ENCODE measurements at regions not wholly inside any gene's neighbourhood (a gene's known extent, or its start where the extent isn't known, plus 50 kb on each side); places are given as distances from the start of the nearest gene placed in this dataset.

DNA sequence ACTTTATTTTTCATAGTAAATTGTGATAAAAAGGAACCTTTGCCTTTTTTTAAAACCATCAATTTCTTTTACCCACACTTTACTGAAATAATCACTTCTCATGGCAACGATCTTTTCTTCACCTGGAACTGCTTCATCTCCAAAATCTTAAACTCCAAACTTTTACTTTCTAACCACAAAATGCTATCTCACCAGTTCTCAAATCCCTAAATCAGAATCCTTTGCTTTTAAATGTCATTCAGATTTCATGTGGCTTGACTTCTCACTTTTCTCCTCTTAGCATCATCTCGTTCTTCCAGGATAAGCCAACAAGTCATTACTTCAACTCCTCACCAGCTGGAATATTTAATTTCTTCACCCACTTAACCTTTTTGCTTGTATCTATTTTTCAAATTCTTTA is 284.3 kb upstream of the RASGEF1B start:
- no peaks in the 10 kb centered on the region for H3K4me1 ChIP-seq (ENCODE audit: control insufficient read depth, insufficient read depth, low read length)
- TF ChIP-seq, protein P1, sequence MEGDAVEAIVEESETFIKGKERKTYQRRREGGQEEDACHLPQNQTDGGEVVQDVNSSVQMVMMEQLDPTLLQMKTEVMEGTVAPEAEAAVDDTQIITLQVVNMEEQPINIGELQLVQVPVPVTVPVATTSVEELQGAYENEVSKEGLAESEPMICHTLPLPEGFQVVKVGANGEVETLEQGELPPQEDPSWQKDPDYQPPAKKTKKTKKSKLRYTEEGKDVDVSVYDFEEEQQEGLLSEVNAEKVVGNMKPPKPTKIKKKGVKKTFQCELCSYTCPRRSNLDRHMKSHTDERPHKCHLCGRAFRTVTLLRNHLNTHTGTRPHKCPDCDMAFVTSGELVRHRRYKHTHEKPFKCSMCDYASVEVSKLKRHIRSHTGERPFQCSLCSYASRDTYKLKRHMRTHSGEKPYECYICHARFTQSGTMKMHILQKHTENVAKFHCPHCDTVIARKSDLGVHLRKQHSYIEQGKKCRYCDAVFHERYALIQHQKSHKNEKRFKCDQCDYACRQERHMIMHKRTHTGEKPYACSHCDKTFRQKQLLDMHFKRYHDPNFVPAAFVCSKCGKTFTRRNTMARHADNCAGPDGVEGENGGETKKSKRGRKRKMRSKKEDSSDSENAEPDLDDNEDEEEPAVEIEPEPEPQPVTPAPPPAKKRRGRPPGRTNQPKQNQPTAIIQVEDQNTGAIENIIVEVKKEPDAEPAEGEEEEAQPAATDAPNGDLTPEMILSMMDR (conservative IDR thresholded peaks at IDR 0.05) = no peak
- H3K9ac ChIP-seq (ENCODE audit: extremely low read depth, low read length, poor library complexity, severe bottlenecking) = no peak overlapping the region
- no peak overlapping the region for H3K4me3 Mint-ChIP-seq
- WGBS, 2 experiments (ENCODE audit: insufficient coverage in 1 of 2, insufficient read length in 1 of 2) = 91% methylated on average over 2 of the region's 2 CpGs
- H3K36me3 ChIP-seq (ENCODE audit: control insufficient read depth, insufficient read depth, low read length) = no peaks in the 10 kb centered on the region
- H3K27ac Mint-ChIP-seq = no peak overlapping the region
- H3K4me1 Mint-ChIP-seq = no peaks in the 10 kb centered on the region
- H3K27me3 Mint-ChIP-seq (ENCODE audit: insufficient read depth) = no peaks in the 10 kb centered on the region
- no peaks in the 10 kb centered on the region for H3K9me3 ChIP-seq (ENCODE audit: control insufficient read depth, low read length)
- no peak for DNase-seq
- H3K4me3 ChIP-seq (ENCODE audit: low read length) = no peak overlapping the region
- H3K27ac ChIP-seq (ENCODE audit: low read depth, low read length) = no peak overlapping the region
- H3K27me3 ChIP-seq (ENCODE audit: control insufficient read depth, insufficient read depth, low read length, poor library complexity, severe bottlenecking) = no peaks in the 10 kb centered on the region
- H3K36me3 Mint-ChIP-seq (ENCODE audit: low read depth) = no peaks in the 10 kb centered on the region
- H3K9me3 Mint-ChIP-seq = no peaks in the 10 kb centered on the region

DNA sequence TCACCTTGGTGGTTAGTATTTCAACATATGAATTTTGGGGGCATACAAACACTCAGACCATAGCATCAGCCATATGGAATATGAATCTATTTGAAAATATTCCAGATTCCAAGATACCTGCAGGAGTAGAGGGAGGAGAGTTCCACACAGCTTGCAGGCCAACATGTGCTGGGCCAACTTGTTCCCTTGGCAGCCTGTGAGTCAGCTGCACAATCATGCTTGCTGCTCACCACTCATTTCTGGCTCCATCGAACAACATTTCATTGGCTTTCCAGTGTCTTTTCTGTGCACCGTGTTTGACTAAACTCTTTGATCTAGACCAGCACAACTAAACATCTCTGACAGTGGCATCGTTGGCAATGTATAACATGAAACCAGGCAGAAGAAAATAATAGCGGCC is 282.5 kb upstream of the RASGEF1B start:
- H3K9me3 Mint-ChIP-seq = no peaks in the 10 kb centered on the region
- no peaks in the 10 kb centered on the region for H3K36me3 Mint-ChIP-seq (ENCODE audit: low read depth)
- DNase-seq = no peak
- TF ChIP-seq, protein P1 (conservative IDR thresholded peaks at IDR 0.05) = no peak
- H3K27me3 ChIP-seq (ENCODE audit: control insufficient read depth, insufficient read depth, low read length, poor library complexity, severe bottlenecking) = no peaks in the 10 kb centered on the region
- no peaks in the 10 kb centered on the region for H3K36me3 ChIP-seq (ENCODE audit: control insufficient read depth, insufficient read depth, low read length)
- H3K27ac Mint-ChIP-seq = no peak overlapping the region
- no peak overlapping the region for H3K4me3 ChIP-seq (ENCODE audit: low read length)
- H3K4me1 ChIP-seq (ENCODE audit: control insufficient read depth, insufficient read depth, low read length) = no peaks in the 10 kb centered on the region
- H3K9me3 ChIP-seq (ENCODE audit: control insufficient read depth, low read length) = no peaks in the 10 kb centered on the region
- H3K27me3 Mint-ChIP-seq (ENCODE audit: insufficient read depth) = no peaks in the 10 kb centered on the region
- H3K9ac ChIP-seq (ENCODE audit: extremely low read depth, low read length, poor library complexity, severe bottlenecking) = no peak overlapping the region
- no peak overlapping the region for H3K27ac ChIP-seq (ENCODE audit: low read depth, low read length)
- 93 to 97% methylated on average over 4 of the region's 4 CpGs for WGBS, 2 experiments (ENCODE audit: insufficient coverage in 1 of 2, insufficient read length in 1 of 2)
- no peak overlapping the region for H3K4me3 Mint-ChIP-seq
- H3K4me1 Mint-ChIP-seq = no peaks in the 10 kb centered on the region

- Histone ChIP-seq H3K4me3 (ENCODE audit: low read length) (no peak overlapping the region), H3K9me3 (ENCODE audit: control insufficient read depth, low read length) (no peaks in the 10 kb centered on the region), H3K4me1 (ENCODE audit: control insufficient read depth, insufficient read depth, low read length) (no peaks in the 10 kb centered on the region), H3K27ac (ENCODE audit: low read depth, low read length) (no peak overlapping the region), H3K36me3 (ENCODE audit: control insufficient read depth, insufficient read depth, low read length) (no peaks in the 10 kb centered on the region), H3K27me3 (ENCODE audit: control insufficient read depth, insufficient read depth, low read length, poor library complexity, severe bottlenecking) (no peaks in the 10 kb centered on the region), H3K9ac (ENCODE audit: extremely low read depth, low read length, poor library complexity, severe bottlenecking) (no peak overlapping the region)
- no peak overlapping the region for H3K4me3 Mint-ChIP-seq
- no peaks in the 10 kb centered on the region for H3K27me3 Mint-ChIP-seq (ENCODE audit: insufficient read depth)
- H3K36me3 Mint-ChIP-seq (ENCODE audit: low read depth) = no peaks in the 10 kb centered on the region
- no peaks in the 10 kb centered on the region for H3K9me3 Mint-ChIP-seq
- H3K4me1 Mint-ChIP-seq = no peaks in the 10 kb centered on the region
- H3K27ac Mint-ChIP-seq = no peak overlapping the region
- 93 to 95% methylated on average over 6 of the region's 6 CpGs for WGBS, 2 experiments (ENCODE audit: insufficient coverage in 1 of 2, insufficient read length in 1 of 2)
- TF ChIP-seq, protein P1 (conservative IDR thresholded peaks at IDR 0.05) = no peak
- no peak for DNase-seq
Measured at GRCh38 chr4:81751531-81752289, 280.0 kb upstream of the RASGEF1B start.
